ENCODE measurements at regions not wholly inside any gene's neighbourhood (a gene's known extent, or its start where the extent isn't known, plus 50 kb on each side); places are given as distances from the start of the nearest gene placed in this dataset.

DNA sequence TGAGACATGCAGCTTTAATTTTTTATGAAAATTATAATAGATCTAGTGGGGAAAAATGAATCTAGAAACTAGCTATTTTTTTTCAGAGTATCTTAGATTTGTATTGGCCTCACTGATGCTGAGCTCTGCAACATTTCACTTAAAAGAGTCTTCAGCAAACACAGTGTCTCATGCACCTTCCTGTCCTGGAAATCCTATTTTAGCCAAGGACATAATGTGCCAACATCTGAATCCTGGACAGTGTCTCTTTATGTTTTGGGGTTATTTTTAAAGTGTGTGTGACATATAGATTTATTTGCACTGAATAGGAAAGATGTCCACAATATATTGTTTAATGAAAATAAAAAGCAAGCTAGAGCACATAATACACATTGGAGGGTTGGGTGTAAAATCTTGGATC is 199.1 kb upstream of the FMN2 start:
- TF ChIP-seq, protein P1, sequence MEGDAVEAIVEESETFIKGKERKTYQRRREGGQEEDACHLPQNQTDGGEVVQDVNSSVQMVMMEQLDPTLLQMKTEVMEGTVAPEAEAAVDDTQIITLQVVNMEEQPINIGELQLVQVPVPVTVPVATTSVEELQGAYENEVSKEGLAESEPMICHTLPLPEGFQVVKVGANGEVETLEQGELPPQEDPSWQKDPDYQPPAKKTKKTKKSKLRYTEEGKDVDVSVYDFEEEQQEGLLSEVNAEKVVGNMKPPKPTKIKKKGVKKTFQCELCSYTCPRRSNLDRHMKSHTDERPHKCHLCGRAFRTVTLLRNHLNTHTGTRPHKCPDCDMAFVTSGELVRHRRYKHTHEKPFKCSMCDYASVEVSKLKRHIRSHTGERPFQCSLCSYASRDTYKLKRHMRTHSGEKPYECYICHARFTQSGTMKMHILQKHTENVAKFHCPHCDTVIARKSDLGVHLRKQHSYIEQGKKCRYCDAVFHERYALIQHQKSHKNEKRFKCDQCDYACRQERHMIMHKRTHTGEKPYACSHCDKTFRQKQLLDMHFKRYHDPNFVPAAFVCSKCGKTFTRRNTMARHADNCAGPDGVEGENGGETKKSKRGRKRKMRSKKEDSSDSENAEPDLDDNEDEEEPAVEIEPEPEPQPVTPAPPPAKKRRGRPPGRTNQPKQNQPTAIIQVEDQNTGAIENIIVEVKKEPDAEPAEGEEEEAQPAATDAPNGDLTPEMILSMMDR (IDR thresholded peaks at IDR 0.05; ENCODE audit: low read depth, low read length) = no peak
- no peak for TF ChIP-seq MYC (IDR thresholded peaks at IDR 0.05; ENCODE audit: low read depth, low read length)
